GM18499 (cell line): ENCODE measurements at regions not wholly inside any gene's neighbourhood (a gene's known extent, or its start where the extent isn't known, plus 50 kb on each side); places are given as distances from the start of the nearest gene placed in this dataset.
"Not testable (repeated sequence)": the region's sequence is repeated elsewhere in the genome, so short reads cannot be mapped to it uniquely, and the experiment has no call there.

Experiments
- ATAC-seq: cut with Tn5 transposase; IDR thresholded peaks from one replicate; pipeline ENCODE4 v1.9.1; 2021; ENCODE audit warnings: moderate number of reproducible peaks; ENCODE audit not compliant: insufficient read depth, unreplicated experiment

GRCh38 chr6:153984811-153985210 lies 54.2 kb upstream of the OPRM1 start:
- no peak for ATAC-seq

GRCh38 chr6:153980171-153980570 lies 58.9 kb upstream of the OPRM1 start:
- no peak for ATAC-seq

- not testable (repeated sequence) for ATAC-seq
Measured at GRCh38 chr6:153978911-153979548, 60.0 kb upstream of the OPRM1 start.

- no peak for ATAC-seq
Measured at GRCh38 chr6:153976921-153977693, 61.9 kb upstream of the OPRM1 start.

GRCh38 chr6:153966001-153966400 lies 73.0 kb upstream of the OPRM1 start:
- ATAC-seq, result no peak

- ATAC-seq, result no peak
Measured at GRCh38 chr6:153963352-153963751, 75.7 kb upstream of the OPRM1 start.

GRCh38 chr6:153962555-153962954 lies 76.5 kb upstream of the OPRM1 start:
- ATAC-seq, result no peak

GRCh38 chr6:153960741-153961140 lies 78.3 kb upstream of the OPRM1 start:
- ATAC-seq, result no peak

GRCh38 chr6:153960281-153960680 lies 78.8 kb upstream of the OPRM1 start:
- no peak for ATAC-seq

GRCh38 chr6:153959276-153959675 lies 79.8 kb upstream of the OPRM1 start:
- no peak for ATAC-seq

- no peak for ATAC-seq
Measured at GRCh38 chr6:153958860-153959259, 80.2 kb upstream of the OPRM1 start.

- peak; percentile 83 for ATAC-seq
Measured at GRCh38 chr6:153957394-153957793, 81.6 kb upstream of the OPRM1 start.

GRCh38 chr6:153956808-153957207 lies 82.2 kb upstream of the OPRM1 start:
- no peak for ATAC-seq

GRCh38 chr6:153949616-153950015 lies 89.4 kb upstream of the OPRM1 start:
- ATAC-seq, result no peak

GRCh38 chr6:153947808-153948447 lies 91.1 kb upstream of the OPRM1 start:
- no peak for ATAC-seq

- ATAC-seq, result no peak
Measured at GRCh38 chr6:153944201-153944600, 94.8 kb upstream of the OPRM1 start.

- ATAC-seq, result no peak
Measured at GRCh38 chr6:153942361-153942760, 96.7 kb upstream of the OPRM1 start.

- no peak for ATAC-seq
Measured at GRCh38 chr6:153941768-153942167, 97.3 kb upstream of the OPRM1 start.

GRCh38 chr6:153938876-153939275 lies 100.2 kb upstream of the OPRM1 start:
- no peak for ATAC-seq

- ATAC-seq, result no peak
Measured at GRCh38 chr6:153931431-153931830, 107.6 kb upstream of the OPRM1 start.

GRCh38 chr6:153927867-153928266 lies 111.2 kb upstream of the OPRM1 start:
- no peak for ATAC-seq
